ENCODE measurements at regions not wholly inside any gene's neighbourhood (a gene's known extent, or its start where the extent isn't known, plus 50 kb on each side); places are given as distances from the start of the nearest gene placed in this dataset.
A peak's percentile ranks its signal among the peaks of the same experiment; 100 is the strongest.

GRCh38 chr7:26563406-26563805 lies 271.7 kb downstream of the SNX10 start:
- H3K27ac ChIP-seq (ENCODE audit: low read depth, low read length) = no peak overlapping the region
- no peaks in the 10 kb centered on the region for H4K20me1 ChIP-seq (ENCODE audit: insufficient read depth, low read length)
- H2AFZ ChIP-seq (ENCODE audit: low read length) = no peak overlapping the region
- no peak for TF ChIP-seq CTCF (IDR thresholded peaks at IDR 0.05; ENCODE audit: extremely low read depth, low read depth, low read length)
- no peaks in the 10 kb centered on the region for H3K4me1 ChIP-seq (ENCODE audit: insufficient read depth, low read length)
- H3K9me3 ChIP-seq (ENCODE audit: low read depth, low read length) = no peaks in the 10 kb centered on the region
- no peak overlapping the region for H3K4me2 ChIP-seq (ENCODE audit: insufficient read depth, low read length)
- no peaks in the 10 kb centered on the region for H3K79me2 ChIP-seq (ENCODE audit: insufficient read depth, low read length)
- no peaks in the 10 kb centered on the region for H3K36me3 ChIP-seq (ENCODE audit: insufficient read depth, low read length)
- DNase-seq (ENCODE audit: insufficient read length, low spot score, missing footprints) = no peak
- H3K4me3 ChIP-seq (ENCODE audit: insufficient read depth, low read length) = no peak overlapping the region
- H3K27me3 ChIP-seq (ENCODE audit: insufficient read depth, low read length) = no peaks in the 10 kb centered on the region

GRCh38 chr7:26567266-26567665 lies 275.6 kb downstream of the SNX10 start:
- Histone ChIP-seq H3K27me3 (ENCODE audit: insufficient read depth, low read length) (no peaks in the 10 kb centered on the region), H3K4me2 (ENCODE audit: insufficient read depth, low read length) (no peak overlapping the region)
- no peak for TF ChIP-seq CTCF (IDR thresholded peaks at IDR 0.05; ENCODE audit: extremely low read depth, low read depth, low read length)

GRCh38 chr7:26574476-26574875 lies 282.8 kb downstream of the SNX10 start:
- H3K27ac ChIP-seq (ENCODE audit: low read depth, low read length) = no peak overlapping the region

More at GRCh38 chr7:26567266-26567665, 275.6 kb downstream of the SNX10 start:
- H2AFZ ChIP-seq (ENCODE audit: low read length) = no peak overlapping the region
- DNase-seq (ENCODE audit: insufficient read length, low spot score, missing footprints) = no peak
- H4K20me1 ChIP-seq (ENCODE audit: insufficient read depth, low read length) = no peaks in the 10 kb centered on the region
- no peaks in the 10 kb centered on the region for H3K36me3 ChIP-seq (ENCODE audit: insufficient read depth, low read length)
- H3K27ac ChIP-seq (ENCODE audit: low read depth, low read length) = no peak overlapping the region
- H3K79me2 ChIP-seq (ENCODE audit: insufficient read depth, low read length) = no peaks in the 10 kb centered on the region
- H3K9me3 ChIP-seq (ENCODE audit: low read depth, low read length) = no peaks in the 10 kb centered on the region
- no peaks in the 10 kb centered on the region for H3K4me1 ChIP-seq (ENCODE audit: insufficient read depth, low read length)
- no peak overlapping the region for H3K4me3 ChIP-seq (ENCODE audit: insufficient read depth, low read length)

GRCh38 chr7:26580064-26580591 lies 284.3 kb downstream of the SKAP2 start:
- Histone ChIP-seq H3K27me3 (ENCODE audit: insufficient read depth, low read length) (no peaks in the 10 kb centered on the region), H2AFZ (ENCODE audit: low read length) (no peak overlapping the region), H4K20me1 (ENCODE audit: insufficient read depth, low read length) (no peaks in the 10 kb centered on the region), H3K27ac (ENCODE audit: low read depth, low read length) (no peak overlapping the region), H3K4me3 (ENCODE audit: insufficient read depth, low read length) (no peak overlapping the region), H3K4me2 (ENCODE audit: insufficient read depth, low read length) (no peak overlapping the region), H3K4me1 (ENCODE audit: insufficient read depth, low read length) (no peaks in the 10 kb centered on the region), H3K9me3 (ENCODE audit: low read depth, low read length) (no peaks in the 10 kb centered on the region), H3K36me3 (ENCODE audit: insufficient read depth, low read length) (no peaks in the 10 kb centered on the region), H3K79me2 (ENCODE audit: insufficient read depth, low read length) (no peaks in the 10 kb centered on the region)
- no peak for TF ChIP-seq CTCF (IDR thresholded peaks at IDR 0.05; ENCODE audit: extremely low read depth, low read depth, low read length)
- no peak for DNase-seq (ENCODE audit: insufficient read length, low spot score, missing footprints)

More at GRCh38 chr7:26574476-26574875, 282.8 kb downstream of the SNX10 start:
- H3K27me3 ChIP-seq (ENCODE audit: insufficient read depth, low read length) = no peaks in the 10 kb centered on the region
- no peak overlapping the region for H3K4me3 ChIP-seq (ENCODE audit: insufficient read depth, low read length)
- no peak overlapping the region for H2AFZ ChIP-seq (ENCODE audit: low read length)
- H3K79me2 ChIP-seq (ENCODE audit: insufficient read depth, low read length) = no peaks in the 10 kb centered on the region
- H3K9me3 ChIP-seq (ENCODE audit: low read depth, low read length) = no peaks in the 10 kb centered on the region
- H4K20me1 ChIP-seq (ENCODE audit: insufficient read depth, low read length) = no peaks in the 10 kb centered on the region
- no peaks in the 10 kb centered on the region for H3K4me1 ChIP-seq (ENCODE audit: insufficient read depth, low read length)
- no peak for TF ChIP-seq CTCF (IDR thresholded peaks at IDR 0.05; ENCODE audit: extremely low read depth, low read depth, low read length)
- H3K4me2 ChIP-seq (ENCODE audit: insufficient read depth, low read length) = no peak overlapping the region
- H3K36me3 ChIP-seq (ENCODE audit: insufficient read depth, low read length) = no peaks in the 10 kb centered on the region
- DNase-seq (ENCODE audit: insufficient read length, low spot score, missing footprints) = peak; percentile 45
